Fibroblast of skin of left quadriceps (primary cell): ENCODE measurements at regions not wholly inside any gene's neighbourhood (a gene's known extent, or its start where the extent isn't known, plus 50 kb on each side); places are given as distances from the start of the nearest gene placed in this dataset.

Source experiments
- DNase-seq, 2 experiments: peaks; one replicate each; pipeline ENCODE4 v3.0.0-alpha.2; 2013; ENCODE audit warnings: low read depth in 2 of 2

DNA sequence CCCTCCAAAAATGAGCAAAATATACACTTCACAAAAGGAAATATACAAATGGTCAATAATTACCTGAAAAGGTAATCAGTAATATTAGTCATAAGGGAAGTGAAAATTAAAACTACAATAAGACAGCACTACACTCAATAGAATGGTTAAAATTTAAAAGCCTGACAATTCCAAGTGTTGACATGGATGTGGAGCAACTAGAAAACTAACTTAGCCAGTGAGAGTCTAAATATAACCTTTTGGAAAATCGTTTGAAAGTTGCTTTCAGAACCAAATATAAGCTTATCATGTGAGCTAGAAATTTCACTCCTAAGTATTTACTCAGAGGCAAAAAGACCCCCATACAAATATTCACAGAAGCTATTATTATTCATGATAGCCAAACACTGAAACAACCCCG lies 105.1 kb upstream of the MVB12B start:
- no peak for DNase-seq

DNA sequence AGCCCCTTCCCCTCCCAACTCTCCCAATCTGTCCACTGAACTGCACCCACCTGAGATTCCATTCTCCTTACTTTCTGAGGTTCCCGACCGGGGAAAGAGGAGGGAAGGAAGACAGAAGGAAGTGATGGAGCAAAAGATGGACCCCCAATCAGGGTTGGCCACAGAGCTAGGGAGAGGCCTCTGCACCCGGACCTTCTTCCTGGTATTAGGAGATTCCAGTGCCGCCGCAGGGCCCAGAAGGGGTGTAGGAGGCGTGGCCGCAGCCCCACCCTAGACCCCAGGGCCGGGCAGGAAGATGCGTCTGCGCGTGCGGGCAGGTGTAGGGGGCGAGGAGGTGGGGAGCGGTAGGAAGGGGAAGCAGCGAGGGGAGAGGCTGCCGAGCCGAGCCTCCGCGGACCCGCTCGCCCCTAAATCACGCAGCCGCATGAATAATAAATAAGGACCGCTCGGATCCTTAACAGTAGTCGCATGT lies 104.2 kb upstream of the MVB12B start:
- no peak for DNase-seq

- DNase-seq = no peak
Observed at GRCh38 chr9:126222835-126223431, 103.7 kb upstream of the MVB12B start.

GRCh38 chr9:126223798-126224531 lies 102.7 kb upstream of the MVB12B start:
- no peak for DNase-seq

DNA sequence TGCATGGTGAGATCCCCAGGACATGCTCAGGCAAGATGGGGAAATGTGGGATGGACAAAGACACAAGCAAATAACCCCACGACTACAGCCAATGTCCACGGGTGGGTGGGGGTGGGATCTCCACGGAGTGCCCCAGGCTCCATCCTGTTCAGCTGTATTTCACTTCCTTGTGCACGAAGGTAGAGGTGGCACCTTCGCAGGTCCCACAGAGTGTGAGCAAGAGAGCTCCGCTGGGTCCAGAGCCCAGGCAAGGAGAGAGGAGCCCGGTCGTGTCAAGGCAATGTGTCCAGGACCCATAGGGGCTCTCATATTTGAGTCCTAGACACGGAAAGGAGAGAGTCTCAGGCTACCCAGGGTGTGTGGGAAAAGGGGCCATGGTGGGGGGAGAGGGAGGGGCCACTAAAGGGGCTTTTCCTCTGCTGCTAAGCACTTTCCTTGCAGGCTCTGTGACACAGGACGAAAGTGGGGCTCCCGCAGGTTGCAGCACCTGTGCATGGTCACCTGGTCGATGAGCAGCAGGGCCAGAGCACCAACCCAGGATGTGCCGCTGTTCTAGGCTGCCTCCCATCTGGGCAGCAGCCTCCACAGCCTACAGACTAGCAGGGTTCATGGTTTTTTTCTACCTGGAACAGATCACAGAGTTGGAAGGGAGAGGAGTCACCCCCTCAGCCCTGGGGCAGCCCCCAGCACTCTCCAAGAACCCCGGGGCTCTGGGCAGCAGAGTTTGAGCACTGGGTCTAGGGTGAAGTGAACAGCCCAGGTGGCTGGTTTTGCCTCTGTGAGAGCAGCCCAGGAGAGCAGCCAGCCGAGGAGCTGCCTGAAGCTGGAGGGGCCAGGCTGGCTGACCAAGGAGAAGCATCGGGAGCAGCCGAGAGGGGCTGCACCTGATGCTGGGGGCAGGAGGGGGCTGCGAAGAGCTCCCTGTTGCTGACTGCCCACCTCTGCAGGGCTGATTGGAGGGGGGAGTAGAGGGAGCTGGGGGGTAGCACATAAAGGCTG lies 100.7 kb upstream of the MVB12B start:
- DNase-seq = no peak

GRCh38 chr9:126226991-126227936 lies 99.4 kb upstream of the MVB12B start:
- DNase-seq = no peak

DNA sequence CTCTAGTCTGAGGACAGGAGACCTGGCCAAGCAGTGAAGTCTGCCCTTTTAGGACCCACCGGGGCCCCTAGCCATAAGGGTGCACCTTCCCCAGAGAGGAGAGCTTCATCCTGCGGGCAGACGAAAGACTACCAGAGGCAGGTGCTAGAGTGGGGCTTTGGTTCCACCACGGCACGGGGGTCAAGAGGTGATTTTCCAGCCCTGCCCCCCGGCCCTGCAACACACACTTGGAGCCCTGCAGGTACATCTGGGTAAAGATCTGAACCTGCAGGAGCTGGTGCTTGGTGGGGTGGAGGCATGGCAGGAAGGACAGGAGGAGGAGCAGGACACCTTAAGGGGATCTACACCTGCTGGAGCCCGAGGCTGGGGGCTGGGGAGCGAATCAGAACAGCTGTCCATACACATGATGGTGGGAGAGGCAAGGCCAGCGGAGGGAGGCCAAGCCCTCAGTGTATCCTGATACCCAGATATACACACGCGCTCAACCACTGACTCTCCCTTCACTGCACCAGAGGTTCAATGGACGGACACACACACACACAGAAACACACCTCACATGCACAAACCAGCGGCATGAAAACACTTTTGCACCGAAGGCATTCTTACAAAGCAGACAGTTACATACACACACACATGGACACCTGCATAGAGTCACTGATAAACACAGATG lies 98.4 kb upstream of the MVB12B start:
- no peak for DNase-seq

GRCh38 chr9:126228781-126229444 lies 97.7 kb upstream of the MVB12B start:
- DNase-seq = peak; percentile 32 to 34

- no peak for DNase-seq
Observed at GRCh38 chr9:126229501-126229900, 97.1 kb upstream of the MVB12B start.

- DNase-seq = no peak
Observed at GRCh38 chr9:126230692-126231091, 95.9 kb upstream of the MVB12B start.

DNA sequence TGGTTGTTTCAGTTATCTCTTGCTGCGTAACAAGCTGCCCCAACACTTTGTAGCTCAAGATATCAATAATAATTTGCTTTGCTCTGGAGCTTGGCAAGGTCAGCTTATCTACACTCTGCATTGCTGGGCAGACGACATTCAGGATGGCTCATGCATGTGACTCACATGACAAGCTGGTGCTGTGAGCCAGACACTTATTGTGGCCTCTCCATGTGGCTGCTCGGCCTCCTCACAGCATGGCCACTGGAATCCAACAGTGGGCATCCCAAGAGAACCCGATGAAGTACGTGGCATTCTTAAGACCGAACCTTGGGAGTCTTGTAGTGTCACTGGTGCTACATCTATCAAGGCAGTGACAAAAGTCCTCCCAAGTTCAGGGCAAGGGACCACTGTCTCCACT lies 94.2 kb upstream of the MVB12B start:
- no peak for DNase-seq

DNA sequence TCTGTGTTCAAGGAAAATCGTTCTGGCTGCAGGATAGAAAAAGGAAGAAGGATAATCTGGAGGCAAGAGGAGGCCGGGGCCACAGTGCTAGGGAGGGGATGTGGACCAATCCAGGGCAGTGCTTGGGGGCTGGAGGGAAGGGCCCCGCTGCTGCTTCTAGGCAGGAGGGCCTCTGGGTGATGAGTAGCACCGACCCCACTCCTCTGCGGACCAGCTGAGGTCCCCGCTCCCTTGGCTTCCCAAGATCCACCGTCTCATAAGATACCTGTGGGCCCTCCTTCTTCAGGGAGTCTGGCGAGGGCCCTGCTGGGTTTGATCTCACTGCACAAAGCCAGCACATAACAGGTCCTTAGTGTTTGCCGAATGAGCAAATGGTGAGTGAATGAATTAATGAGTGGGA lies 93.5 kb upstream of the MVB12B start:
- no peak for DNase-seq

DNA sequence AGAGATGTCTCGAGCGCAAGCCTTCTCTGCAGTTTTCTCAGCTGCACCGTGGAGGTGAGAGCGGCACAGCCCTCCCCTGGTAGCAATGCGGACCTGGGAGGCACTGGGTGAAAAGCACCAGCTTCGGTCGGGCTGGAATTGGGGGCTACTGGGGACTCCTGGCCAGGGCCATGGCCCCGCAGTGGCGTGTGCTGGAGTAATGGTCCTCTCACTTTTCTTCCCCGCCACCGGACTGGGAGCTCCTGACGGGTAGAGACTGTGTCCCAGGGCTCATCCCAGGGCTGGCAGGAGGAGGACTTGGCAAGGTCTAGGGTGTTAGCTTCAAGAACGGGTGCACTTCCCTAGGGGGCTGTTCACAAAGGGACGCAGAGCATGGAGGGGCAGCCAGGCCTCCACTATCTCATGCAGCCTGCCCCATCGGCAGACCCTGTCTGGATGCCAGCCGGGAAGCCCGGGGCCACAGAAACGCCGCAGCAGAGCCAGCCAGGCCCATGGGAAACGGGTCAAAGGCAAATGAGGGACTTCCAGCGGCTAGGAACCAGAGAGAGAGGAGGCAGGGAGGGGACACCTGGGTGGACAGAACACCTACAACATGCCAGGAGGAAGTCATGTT lies 92.6 kb upstream of the MVB12B start:
- DNase-seq = no peak

DNA sequence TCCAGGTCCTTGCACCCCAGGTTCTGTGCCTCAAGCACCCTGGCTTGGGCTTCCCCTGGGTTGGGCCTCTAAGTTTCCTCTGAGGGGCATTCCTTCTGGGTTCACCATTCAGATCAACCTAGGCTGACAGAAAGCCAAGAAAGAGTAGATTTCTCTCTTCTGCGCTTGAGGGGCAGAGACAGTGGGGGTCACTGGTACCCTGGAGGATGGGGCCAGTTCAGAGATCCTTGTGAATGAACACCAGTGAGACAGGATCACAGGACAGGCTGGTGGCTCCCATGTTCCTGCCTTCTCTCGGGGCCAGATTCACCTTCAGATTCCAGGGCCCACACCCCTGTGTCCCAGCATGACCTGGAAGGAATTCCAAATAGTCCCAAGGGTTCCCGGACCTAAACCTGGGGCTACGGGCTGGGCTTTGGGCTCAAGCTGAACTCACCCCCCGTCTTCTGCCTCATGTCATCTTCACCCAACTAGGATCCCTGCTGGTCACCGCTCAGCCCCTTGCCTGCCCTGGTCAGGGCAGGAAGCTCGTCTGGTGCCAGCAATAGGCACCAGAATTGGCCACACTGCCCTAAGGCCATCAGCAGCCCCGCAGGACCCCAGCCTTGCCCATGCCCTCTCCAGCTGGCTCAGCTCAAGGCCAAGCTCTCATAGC lies 91.8 kb upstream of the MVB12B start:
- no peak for DNase-seq

DNA sequence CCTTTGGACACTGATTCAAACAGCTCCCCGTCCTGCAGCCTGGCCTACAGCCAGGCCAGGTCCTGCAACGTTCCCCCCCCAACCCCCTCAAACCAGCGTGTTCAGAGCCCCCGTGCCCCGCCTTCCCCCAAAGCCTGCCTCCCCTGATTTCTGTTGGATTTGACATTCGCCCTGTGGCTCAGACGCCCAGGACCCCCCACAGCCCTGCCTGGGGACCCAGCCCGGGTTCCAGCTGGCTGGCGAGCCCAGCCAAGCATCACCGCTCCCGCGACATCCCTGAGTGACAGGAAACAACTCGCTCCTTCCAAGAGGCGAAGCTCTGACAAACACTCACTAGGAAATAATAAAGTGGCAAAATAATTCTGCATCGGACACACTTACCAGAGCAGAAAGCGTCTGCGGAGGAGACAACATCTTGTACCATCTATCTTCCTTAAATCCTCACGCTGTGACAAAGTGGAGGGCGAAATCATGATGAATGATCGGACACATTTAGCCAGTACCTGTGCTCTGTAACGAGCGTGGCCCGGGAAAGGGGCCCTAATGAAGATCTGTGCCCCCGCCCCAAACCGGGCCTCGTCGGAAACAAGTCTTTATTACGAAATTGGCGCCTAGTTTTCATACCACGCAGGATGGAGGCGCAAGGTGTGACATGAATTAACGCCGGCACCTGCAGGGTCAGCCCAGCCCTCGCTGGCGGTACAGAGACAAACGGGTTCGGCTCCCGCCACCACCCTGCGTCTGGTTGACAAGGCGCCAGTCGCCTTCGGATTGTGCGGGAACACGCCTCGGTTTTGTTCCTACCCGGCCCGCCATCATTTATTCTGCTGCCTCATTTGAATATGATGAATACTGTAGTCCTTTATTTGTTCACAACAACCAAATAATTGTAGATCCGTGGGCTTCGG lies 91.0 kb upstream of the MVB12B start:
- DNase-seq = no peak

DNA sequence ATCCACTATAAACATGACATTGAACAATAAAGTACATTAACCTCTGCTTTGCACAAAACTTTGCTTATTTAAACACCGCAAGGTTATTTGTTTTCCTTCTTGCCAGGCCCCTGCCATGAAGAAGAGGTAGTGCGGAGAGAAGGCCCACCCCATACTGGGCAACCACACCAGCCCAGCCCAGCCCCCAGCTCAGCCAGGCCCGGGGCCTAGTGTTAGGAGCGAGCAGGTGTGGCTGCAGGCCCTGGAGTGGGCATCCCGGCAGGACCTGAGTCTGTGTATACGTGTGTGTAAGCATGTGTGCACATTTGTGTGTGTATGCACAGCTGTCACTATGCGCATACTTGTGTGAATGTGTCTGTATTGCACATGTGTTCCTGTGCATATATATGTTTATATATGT lies 90.4 kb upstream of the MVB12B start:
- no peak for DNase-seq

DNA sequence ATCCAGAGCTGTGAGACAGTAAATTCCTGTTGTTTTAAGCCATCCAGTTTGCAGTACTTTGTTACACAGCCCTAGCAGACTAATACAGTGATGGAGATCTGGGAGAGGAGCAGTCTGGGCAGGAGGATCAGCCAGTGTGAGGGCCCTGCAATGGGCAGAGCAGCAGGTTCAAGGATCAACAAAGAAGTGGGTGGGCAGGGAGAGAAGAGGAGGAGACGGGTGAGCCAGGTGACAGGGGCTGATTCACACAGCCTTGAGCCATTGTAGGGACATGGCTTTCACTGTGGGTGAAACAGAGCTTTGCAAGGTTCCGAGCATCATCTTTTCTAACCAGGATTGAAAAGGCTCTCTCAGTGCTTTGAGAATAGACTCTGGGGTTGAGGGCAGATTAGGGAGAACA lies 88.2 kb upstream of the MVB12B start:
- DNase-seq = no peak

DNA sequence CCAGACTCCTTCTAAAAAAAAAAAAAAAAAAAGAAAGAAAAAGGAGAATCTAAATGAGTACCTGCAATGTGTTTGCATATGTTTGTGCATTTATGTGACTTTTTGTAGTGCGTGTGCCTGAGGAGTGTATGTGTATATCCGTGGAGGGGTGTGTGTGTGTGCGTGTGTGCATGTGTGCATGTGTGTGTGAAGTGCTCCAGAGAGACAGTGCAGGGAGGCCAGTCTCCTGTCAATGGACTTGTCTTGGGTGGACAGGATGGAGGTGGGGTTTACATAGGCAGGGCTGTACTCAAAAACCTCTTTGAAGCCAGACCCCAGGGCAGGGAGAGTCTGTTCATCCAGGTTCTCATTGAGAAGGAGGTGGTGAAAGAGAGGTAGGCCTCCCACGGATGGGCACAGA lies 87.1 kb upstream of the MVB12B start:
- no peak for DNase-seq
